HG02798 (cell line): ENCODE measurements at regions not wholly inside any gene's neighbourhood (a gene's known extent, or its start where the extent isn't known, plus 50 kb on each side); places are given as distances from the start of the nearest gene placed in this dataset.
"Not testable (repeated sequence)": the region's sequence is repeated elsewhere in the genome, so short reads cannot be mapped to it uniquely, and the experiment has no call there.

Source experiments
- ATAC-seq: cut with Tn5 transposase; IDR thresholded peaks from one replicate; pipeline ENCODE4 v1.9.1; 2021; ENCODE audit warnings: mild to moderate bottlenecking; ENCODE audit not compliant: unreplicated experiment, poor library complexity

DNA sequence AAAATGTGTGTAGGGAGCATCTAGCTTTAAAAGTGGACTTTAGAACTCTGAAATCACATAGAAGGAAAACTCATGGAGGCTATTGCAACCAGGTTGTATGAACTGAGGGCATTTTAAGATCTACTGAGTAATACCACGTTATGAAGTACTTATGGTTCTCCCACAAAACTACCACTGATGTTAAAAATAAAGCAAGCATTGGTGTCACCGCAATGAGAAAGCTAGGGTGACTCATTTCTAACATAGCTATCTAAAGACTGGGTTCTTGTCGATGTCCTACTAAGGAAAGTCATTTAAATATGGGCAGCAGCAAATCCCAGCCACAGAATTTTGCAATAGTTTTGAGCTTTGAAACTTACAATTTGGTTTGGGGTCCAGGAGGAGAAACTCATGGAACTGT lies 584.8 kb downstream of the DIPK2A start:
- peak; percentile 74 for ATAC-seq

DNA sequence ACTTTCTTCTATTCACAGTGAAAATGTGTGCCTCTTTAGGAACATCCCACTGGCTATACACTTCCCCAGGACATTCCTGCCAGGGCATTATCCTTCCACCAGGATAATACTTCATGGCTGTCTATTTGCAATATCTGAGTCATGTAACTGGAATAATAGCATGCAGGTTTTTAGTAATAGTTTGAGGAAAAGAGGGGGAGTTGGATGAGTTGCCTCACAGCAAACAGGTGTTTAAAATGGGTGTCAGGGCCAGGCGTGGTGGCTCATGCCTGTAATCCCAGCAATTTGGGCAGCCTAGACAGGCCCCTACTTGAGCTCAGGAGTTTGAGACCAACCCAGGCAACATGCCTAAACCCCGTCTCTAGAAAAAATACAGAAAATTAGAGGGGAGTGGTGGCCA lies 585.9 kb downstream of the DIPK2A start:
- no peak for ATAC-seq

DNA sequence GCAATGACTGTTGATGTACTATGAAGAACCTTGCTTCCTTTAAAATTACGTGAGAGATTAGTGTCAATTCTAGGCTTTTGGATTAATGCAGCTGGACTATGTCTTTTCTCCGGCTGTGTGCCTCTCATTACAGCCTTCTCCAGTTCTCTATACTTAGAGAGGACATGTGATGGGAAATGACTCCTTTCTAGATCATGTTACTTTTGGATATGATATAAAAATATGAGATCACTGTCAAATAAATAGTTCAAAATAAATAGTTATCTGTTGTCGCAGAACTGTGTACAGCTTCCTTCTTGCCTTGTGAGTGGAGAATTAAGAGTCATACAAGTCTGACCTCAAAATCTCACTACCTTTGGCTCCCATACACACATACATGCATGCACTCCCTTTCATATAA lies 592.4 kb downstream of the DIPK2A start:
- no peak for ATAC-seq

DNA sequence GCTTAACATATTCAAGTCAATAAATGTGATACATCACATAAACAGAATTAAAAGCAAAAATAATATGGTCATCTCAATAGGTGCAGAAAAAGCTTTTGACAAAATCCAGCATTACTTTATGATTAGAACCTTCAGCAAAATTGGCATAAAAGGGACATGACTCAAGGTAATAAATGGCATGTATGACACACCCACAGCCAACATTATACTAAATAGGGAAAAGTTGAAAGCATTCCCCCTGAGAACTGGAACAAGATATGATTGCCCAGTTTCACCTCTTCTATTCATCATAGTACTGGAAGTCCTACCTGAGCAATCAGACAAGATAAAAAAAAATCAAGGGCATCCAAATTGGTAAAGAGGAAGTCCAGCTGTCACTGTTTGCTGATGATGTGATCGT lies 594.7 kb downstream of the DIPK2A start:
- no peak for ATAC-seq

- ATAC-seq, result no peak
These were observed 598.0 kb downstream of the DIPK2A start for GRCh38 chr3:144569651-144570050.

- no peak for ATAC-seq
These were observed 612.2 kb downstream of the DIPK2A start for GRCh38 chr3:144583871-144584270.

DNA sequence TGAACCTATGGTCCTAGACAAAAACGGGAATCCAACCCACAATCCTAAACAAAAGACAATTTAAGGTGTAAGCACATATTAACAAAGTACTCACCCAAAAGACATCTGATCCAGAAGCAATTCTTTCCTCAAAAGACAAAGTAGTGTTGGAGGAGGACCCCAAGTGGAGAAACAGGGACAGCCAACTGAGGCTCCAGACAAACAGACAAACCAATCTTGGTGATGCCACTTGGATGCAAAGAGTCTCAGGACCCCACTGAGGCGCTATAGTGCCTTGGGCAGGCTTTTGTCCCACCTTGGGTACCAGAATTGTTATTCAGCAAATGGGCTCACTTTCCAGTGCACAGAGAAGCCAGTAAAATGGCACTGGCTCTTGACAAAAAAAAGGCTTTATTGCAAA lies 613.8 kb downstream of the DIPK2A start:
- ATAC-seq, result no peak

DNA sequence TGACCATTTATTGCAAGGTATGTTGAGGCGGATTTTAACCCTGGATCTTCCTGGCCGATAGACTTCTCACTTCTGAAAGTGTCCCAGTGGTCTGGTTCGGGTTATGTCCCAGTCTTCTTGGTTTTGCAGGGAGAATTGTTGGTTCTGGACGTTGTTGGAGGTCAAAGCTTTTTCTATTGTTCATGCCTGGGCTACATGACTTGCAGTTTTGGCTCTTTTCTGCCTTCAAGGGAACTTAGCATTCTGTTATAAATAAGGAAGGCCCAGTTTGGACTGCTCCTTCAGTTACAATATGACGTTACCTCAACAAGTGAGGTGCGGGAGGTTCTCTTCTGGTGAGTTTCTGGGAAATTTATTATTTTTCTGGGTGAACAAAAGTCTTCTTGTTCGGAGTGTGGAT lies 614.3 kb downstream of the DIPK2A start:
- ATAC-seq, result no peak

- ATAC-seq, result no peak
These were observed 614.8 kb downstream of the DIPK2A start for GRCh38 chr3:144586382-144586781.

- no peak for ATAC-seq
These were observed 619.2 kb downstream of the DIPK2A start for GRCh38 chr3:144590854-144591253.

DNA sequence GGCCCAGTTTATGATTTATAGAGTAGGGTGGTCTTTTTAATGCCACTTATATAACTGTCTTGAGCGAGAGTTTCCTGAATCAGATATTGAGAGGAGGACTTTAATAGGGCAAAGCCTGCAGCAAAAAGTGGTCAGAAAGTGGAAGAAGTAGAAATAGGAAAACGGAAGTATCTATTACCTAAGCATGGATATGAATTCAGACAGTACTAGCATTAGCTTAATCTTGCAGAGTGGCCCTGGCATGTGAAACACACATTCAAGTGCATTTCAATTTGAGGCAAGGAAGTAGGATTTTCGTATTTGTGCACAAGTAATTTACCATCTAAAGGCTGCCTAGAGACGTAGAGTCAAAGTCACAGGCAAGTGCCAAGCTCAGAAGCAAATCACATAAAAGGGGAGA lies 622.3 kb downstream of the DIPK2A start:
- no peak for ATAC-seq

DNA sequence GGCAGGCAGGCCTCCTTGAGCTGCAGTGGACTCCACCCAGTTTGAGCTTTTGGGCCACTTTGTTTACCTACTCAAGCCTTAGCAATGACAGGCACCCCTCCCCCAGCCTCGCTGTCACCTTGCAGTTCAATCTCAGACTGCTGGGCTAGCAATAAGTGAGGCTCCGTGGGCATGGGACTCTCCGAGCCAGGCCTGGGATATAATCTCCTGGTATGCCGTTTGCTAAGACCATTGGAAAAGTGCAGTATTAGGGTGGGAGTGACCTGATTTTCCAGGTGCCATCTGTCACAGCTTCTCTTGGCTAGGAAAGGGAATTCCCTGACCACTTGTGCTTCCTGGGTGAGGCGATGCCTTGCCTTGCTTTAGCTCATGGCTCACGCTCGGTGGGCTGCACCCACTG lies 648.6 kb downstream of the DIPK2A start:
- not testable (repeated sequence) for ATAC-seq

- ATAC-seq, result no peak
These were observed 651.2 kb downstream of the DIPK2A start for GRCh38 chr3:144622845-144623244.

DNA sequence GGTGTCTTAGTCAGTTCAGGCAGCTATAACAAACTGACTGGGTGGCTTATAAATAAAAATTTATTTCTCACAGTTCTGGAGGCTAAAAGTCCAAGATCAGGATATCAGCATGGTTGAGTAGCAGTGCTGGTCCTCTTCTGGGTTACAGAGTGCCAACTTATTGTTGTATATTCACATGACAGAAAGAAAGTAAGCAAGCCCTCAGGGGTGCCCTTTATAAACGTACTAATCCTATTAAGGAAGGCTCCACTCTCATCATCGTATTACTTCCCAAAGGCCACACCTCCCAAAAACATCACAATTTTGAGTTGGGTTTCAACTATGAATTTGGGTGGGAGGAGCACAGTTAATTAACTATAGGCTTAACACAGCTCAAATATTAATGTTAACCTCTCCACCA lies 653.0 kb downstream of the DIPK2A start:
- ATAC-seq, result no peak

DNA sequence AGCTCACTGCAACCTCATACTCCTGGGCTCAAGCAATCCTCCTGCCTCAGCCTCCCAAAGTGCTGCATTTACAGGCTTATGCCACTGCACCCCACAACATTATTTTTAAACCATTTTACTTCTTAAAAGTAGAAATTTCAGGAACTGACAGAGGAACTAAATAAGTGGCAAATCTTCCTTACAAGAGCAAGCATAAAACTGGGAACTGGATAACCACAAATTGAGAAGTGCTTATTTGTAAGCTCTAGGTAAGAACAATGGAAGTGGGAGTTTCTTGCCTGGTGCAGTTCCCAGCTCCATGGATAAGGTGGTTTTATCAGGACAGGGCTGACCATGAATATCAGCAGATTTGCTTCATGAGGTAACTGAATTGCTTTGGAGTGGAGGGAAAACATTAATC lies 655.2 kb downstream of the DIPK2A start:
- ATAC-seq, result no peak

DNA sequence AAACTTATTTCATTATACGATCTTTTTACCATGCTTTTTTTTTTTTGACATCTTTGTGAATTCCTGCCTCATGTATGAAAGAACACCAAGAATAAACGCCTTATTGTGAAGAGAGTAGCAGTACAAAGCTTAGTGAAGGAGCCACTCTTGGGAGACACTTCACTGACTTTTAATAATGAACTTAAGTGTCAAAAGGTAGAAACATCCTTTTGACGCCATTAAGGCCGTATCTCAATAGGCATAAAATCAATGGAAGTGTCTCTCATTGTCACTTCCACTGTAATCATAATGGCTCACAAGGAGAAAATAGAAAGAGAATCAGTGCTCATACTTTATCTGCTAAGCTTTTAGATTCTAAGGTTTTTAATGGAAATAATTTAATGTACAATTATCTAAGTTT lies 657.8 kb downstream of the DIPK2A start:
- no peak for ATAC-seq

DNA sequence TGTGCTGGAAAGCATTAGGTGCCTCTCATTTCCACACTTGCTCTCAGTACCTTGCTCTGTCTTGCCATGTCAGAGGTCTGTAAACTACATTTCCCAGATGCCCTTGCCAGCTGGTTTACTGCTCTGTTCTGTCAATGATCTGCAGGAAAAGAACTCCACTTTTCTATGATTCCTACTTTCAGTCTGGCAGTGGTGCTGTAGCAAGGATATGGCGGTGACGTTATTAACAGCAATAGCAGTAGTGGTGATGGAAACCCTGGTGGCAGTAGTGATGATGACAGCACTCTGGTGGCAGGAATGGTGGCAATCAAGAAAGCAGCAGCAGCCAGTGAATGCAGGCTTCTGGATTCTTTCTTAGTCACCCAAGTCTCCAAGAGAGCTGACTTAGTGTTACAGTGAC lies 665.2 kb downstream of the DIPK2A start:
- no peak for ATAC-seq

- ATAC-seq, result no peak
These were observed 666.4 kb downstream of the DIPK2A start for GRCh38 chr3:144638009-144638408.

DNA sequence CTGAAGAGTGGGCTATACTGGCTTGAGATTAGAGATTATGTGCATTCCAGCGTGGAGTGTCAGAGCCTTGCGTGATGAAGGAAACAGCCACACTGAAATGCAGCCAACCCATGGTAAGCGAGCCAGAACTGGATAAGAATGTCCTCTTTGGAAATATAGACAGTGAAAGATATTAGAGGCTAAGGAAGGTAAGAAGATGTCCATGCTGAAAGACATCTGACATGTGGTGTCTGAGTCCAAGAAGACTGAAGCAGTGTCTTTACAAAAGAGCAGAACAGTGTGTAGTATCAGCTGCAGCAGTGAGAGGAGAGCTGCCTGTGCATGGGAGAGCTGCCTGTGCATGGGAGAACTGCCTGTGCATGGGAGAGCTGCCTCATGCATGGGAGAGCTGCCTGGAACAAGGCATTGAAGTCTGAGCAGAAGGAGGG lies 672.2 kb downstream of the DIPK2A start:
- no peak for ATAC-seq

GRCh38 chr3:144645300-144645699 lies 673.7 kb downstream of the DIPK2A start:
- no peak for ATAC-seq

- ATAC-seq, result no peak
These were observed 678.8 kb downstream of the DIPK2A start for GRCh38 chr3:144650380-144650779.

DNA sequence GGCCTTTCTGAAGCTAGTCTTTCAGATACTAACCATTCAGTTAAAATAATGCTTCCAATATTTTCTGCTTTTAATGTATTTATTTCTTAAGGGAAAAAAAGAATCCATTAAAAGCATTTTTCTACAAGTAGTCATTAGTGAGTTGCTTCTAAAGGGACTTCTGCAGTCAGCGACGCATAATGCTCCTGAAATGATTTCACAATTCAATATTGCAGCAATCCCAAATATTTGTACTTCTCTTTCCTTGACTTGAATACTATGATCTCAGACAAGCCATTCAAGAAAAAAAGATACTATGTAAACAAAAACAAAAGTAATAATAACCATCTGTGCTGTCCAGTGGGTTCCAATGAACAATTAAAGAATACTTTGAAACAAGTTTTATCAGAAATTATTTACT lies 681.0 kb downstream of the DIPK2A start:
- no peak for ATAC-seq

- ATAC-seq, result no peak
These were observed 683.8 kb downstream of the DIPK2A start for GRCh38 chr3:144655423-144655822.
